ENCODE measurements at regions not wholly inside any gene's neighbourhood (a gene's known extent, or its start where the extent isn't known, plus 50 kb on each side); places are given as distances from the start of the nearest gene placed in this dataset.

GRCh38 chr1:98032958-98033357 lies 112.1 kb upstream of the DPYD start:
- no peak for TF ChIP-seq EZH2 (IDR thresholded peaks at IDR 0.05; ENCODE audit: low read length, unreplicated experiment)
- no peak for TF ChIP-seq CTCF (conservative IDR thresholded peaks at IDR 0.05; ENCODE audit: low read depth, low read length)
- TF ChIP-seq EZH2phosphoT487 (IDR thresholded peaks at IDR 0.05; ENCODE audit: borderline replicate concordance, low read length): no peak
